Dendritic cell treated with granulocyte-macrophage colony-stimulating factor and Interleukin-4, amounts not matched to agents 40 ng/mL and 50 ng/mL, for 4 days (primary cell): ENCODE measurements at regions not wholly inside any gene's neighbourhood (a gene's known extent, or its start where the extent isn't known, plus 50 kb on each side); places are given as distances from the start of the nearest gene placed in this dataset.

Experiments used
- H3K27ac Mint-ChIP-seq: one replicate; pipeline ENCODE4 v1.8.0; 2022; ENCODE audit warnings: mild to moderate bottlenecking, mixed read lengths
- H3K27me3 Mint-ChIP-seq: one replicate; pipeline ENCODE4 v1.8.0; 2022; ENCODE audit warnings: mild to moderate bottlenecking, mixed read lengths
- H3K36me3 Mint-ChIP-seq: one replicate; pipeline ENCODE4 v1.8.0; 2022; ENCODE audit warnings: low read depth, mixed read lengths
- H3K4me1 Mint-ChIP-seq: one replicate; pipeline ENCODE4 v1.8.0; 2022; ENCODE audit warnings: low read depth, mixed read lengths
- H3K4me3 Mint-ChIP-seq: one replicate; pipeline ENCODE4 v1.8.0; 2022; ENCODE audit warnings: mild to moderate bottlenecking, moderate library complexity, mixed read lengths
- H3K9me3 Mint-ChIP-seq: one replicate; pipeline ENCODE4 v1.8.0; 2022; ENCODE audit warnings: mixed read lengths
- intact Hi-C: fragments of 100-400 bp; cut with micrococcal nuclease; formaldehyde crosslinking; loops from one replicate; pipeline ENCODE4 v1.15.0; 2022

DNA sequence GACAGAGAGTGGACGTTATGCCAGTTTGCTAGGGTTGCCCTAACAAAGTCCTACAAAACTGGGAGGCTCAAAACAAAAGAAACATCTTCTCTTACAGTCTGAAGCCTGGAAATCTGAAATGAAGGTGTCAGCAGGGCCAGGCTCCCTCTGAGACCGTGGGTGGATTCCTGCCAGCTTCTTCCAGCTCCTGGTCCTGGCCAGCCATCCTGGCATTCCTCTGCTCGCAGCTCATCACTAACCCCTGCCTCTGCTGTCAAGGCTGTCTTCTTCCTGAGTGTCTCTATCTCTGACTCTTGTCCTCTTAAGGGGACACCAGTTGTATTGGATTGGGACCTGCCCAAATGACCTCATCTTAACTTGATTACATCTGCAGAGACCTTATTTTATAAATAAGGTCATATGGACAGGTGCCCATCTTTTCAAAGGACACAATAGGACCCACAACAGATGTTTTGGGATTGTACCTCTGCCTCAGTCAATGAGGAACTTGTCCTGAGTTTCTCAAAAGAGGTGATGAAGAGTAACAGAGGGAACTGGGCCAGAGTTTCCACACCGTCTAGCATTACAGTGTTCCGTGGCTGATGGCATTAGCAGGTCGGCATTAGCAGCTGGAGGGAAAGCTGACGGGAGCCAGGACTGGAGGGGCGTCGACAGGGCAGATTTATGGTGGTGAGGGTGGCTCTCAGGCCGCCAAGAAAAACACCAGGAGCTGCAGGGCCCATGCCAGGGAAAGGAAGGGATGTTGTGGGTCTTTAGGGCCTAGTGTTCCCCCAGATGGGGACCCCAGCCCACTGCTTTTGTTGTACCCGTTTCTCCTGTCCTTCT is 157.3 kb downstream of the TBXT start:
- H3K4me3 Mint-ChIP-seq = no peak overlapping the region
- peaks cover 49% of the 10 kb centered on the region for H3K27me3 Mint-ChIP-seq
- intact Hi-C loops = no loop called here

GRCh38 chr6:166009385-166010031 is 158.1 kb downstream of the TBXT start:
- intact Hi-C loops = no loop called here
- Mint-ChIP-seq H3K4me1 (no peaks in the 10 kb centered on the region), H3K27ac (no peak overlapping the region), H3K36me3 (no peaks in the 10 kb centered on the region), H3K9me3 (no peaks in the 10 kb centered on the region), H3K4me3 (no peak overlapping the region), H3K27me3 (peaks cover 58% of the 10 kb centered on the region)

More for the DNA sequence above, 157.3 kb downstream of the TBXT start:
- H3K36me3 Mint-ChIP-seq = no peaks in the 10 kb centered on the region
- H3K4me1 Mint-ChIP-seq = no peaks in the 10 kb centered on the region
- H3K9me3 Mint-ChIP-seq = no peaks in the 10 kb centered on the region
- no peak overlapping the region for H3K27ac Mint-ChIP-seq

- Mint-ChIP-seq H3K4me1 (no peaks in the 10 kb centered on the region), H3K27me3 (peaks cover 63% of the 10 kb centered on the region), H3K4me3 (no peak overlapping the region), H3K36me3 (no peaks in the 10 kb centered on the region), H3K9me3 (no peaks in the 10 kb centered on the region), H3K27ac (no peak overlapping the region)
- intact Hi-C loops = no loop called here
Measured at GRCh38 chr6:166008441-166009369, 158.9 kb downstream of the TBXT start.

GRCh38 chr6:166007349-166008263 is 160.0 kb downstream of the TBXT start:
- Mint-ChIP-seq H3K4me3 (no peak overlapping the region), H3K27me3 (peaks cover 63% of the 10 kb centered on the region), H3K9me3 (no peaks in the 10 kb centered on the region), H3K4me1 (no peaks in the 10 kb centered on the region), H3K27ac (no peak overlapping the region), H3K36me3 (no peaks in the 10 kb centered on the region)
- intact Hi-C loops = no loop called here

DNA sequence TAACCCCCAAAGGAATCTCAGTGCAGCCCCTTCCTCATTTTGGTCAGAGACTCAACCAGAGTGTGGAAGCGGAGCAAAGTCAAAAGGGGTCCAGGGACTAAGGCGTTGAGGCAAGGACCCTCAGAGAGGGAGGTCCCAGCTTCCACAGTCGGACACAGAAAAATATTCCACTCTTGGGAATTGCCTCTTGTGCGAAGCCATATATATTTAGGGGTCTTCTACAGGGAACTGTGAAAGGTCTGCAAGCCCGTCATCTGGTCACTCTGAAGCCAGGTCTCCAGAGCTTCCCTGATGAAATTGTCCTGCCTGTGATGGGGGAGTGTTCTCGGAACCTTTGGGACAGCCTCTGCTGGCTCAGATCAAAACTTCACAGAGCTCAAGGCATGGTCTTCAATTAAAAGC is 160.8 kb downstream of the TBXT start:
- peaks cover 61% of the 10 kb centered on the region for H3K27me3 Mint-ChIP-seq
- no peak overlapping the region for H3K4me3 Mint-ChIP-seq
- no peak overlapping the region for H3K27ac Mint-ChIP-seq
- no peaks in the 10 kb centered on the region for H3K36me3 Mint-ChIP-seq
- intact Hi-C loops = no loop called here
- no peaks in the 10 kb centered on the region for H3K4me1 Mint-ChIP-seq
- no peaks in the 10 kb centered on the region for H3K9me3 Mint-ChIP-seq

DNA sequence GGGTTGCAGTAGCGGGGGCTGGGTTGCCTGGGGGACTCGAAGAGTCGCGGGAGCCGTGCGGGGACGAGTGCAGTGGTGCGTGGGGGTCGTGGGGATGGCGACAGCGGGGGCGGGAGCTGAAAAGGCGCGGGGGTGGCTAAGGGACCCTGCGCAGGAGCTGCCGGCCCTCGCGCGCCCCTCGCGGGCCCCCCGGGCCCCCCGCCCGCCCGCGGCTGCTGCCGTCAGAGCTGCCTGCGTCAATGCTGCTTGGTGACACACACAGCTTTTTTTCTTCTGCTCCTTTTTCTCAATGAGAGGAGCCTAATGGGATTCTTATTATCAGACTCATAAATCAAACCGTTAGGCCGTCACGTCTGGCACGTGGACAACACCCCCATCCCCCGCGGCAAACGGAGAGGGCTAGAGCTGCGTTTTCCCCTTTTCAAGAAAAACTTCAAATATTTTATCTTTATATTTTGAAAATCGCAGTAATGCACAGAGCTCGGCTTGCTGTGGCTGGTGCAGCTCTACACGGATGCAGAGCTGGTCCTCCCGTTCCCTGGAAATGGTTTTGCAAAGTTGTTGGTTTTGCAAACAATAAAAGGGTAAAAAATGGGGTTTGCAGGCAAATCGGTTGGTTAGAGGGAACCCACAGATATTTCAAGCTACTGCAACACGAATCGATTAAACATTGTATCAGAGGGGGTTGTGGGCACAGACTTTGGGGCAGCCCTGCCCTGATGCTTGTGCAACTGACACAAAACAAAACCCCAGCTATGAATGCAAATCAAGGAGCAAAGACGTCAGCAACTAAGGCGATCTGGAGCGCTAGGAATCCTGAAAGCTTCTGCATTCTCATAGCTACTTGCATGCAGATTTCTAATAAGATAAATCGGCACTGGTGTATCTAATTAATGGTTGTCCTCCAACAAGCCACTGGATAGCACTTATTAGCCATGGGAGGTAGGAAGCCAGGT is 161.4 kb downstream of the TBXT start:
- H3K27ac Mint-ChIP-seq = no peak overlapping the region
- H3K27me3 Mint-ChIP-seq = peaks cover 64% of the 10 kb centered on the region
- H3K36me3 Mint-ChIP-seq = no peaks in the 10 kb centered on the region
- intact Hi-C loops = no loop called here
- no peak overlapping the region for H3K4me3 Mint-ChIP-seq
- H3K4me1 Mint-ChIP-seq = no peaks in the 10 kb centered on the region
- H3K9me3 Mint-ChIP-seq = no peaks in the 10 kb centered on the region

DNA sequence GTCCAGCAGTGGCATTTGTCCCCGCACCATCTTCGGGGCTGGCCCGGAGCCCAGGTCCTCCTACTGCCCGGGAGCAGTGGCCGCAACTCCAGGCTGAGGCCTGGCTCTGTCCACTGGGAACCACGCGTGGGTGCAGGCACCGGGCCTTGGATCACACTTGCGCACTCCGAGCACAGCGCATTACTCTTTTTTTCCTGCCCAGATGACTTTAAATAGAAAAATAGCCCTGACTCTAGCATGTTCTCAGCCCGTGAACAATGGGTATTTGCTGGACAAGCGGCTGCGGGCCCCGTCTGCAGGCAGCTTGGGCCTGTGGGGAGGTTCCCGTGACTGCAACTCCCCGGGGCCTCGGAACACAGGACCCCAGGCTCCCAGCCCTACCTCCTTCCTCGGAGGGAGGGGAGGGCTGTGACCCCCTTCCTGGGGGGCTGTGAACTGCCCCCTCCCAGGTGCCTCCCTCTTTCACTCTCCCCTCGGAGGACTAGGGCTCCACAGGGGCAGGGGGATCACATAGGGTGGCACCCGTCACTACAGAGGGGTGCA is 162.2 kb downstream of the TBXT start:
- Mint-ChIP-seq H3K27ac (no peak overlapping the region), H3K36me3 (no peaks in the 10 kb centered on the region), H3K27me3 (peaks cover 62% of the 10 kb centered on the region), H3K9me3 (no peaks in the 10 kb centered on the region), H3K4me1 (no peaks in the 10 kb centered on the region), H3K4me3 (no peak overlapping the region)
- intact Hi-C loops = no loop called here

GRCh38 chr6:166004876-166005275 is 162.8 kb downstream of the TBXT start:
- H3K9me3 Mint-ChIP-seq = no peaks in the 10 kb centered on the region
- H3K27me3 Mint-ChIP-seq = peaks cover 56% of the 10 kb centered on the region
- H3K36me3 Mint-ChIP-seq = no peaks in the 10 kb centered on the region
- H3K4me3 Mint-ChIP-seq = no peak overlapping the region
- H3K4me1 Mint-ChIP-seq = no peaks in the 10 kb centered on the region
- H3K27ac Mint-ChIP-seq = no peak overlapping the region
- intact Hi-C loops = no loop called here

DNA sequence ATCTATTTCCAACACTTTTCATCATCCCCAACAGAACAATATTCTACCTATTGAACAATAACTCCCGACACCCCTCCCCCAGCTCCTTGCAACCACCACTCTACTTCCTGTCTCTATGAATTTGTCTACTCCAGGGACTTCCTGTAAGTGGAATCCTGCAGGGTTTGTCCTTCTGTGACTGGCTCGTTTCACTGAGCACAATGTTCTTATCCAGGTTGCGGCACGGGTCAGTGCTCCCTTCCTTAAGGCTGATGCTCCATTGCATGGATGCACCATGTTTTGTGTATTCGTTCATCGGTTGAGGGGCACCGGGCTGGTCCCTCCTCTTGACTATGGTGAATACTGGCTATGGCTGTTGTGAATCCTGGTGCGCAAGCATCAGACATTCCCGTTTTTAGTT is 163.2 kb downstream of the TBXT start:
- Mint-ChIP-seq H3K27me3 (peaks cover 52% of the 10 kb centered on the region), H3K27ac (no peak overlapping the region), H3K9me3 (no peaks in the 10 kb centered on the region), H3K36me3 (no peaks in the 10 kb centered on the region), H3K4me3 (no peak overlapping the region), H3K4me1 (no peaks in the 10 kb centered on the region)
- intact Hi-C loops = no loop called here

GRCh38 chr6:166003569-166003968 is 164.1 kb downstream of the TBXT start:
- no peak overlapping the region for H3K27ac Mint-ChIP-seq
- H3K27me3 Mint-ChIP-seq = peaks cover 45% of the 10 kb centered on the region
- intact Hi-C loops = no loop called here
- no peak overlapping the region for H3K4me3 Mint-ChIP-seq
- no peaks in the 10 kb centered on the region for H3K36me3 Mint-ChIP-seq
- no peaks in the 10 kb centered on the region for H3K4me1 Mint-ChIP-seq
- no peaks in the 10 kb centered on the region for H3K9me3 Mint-ChIP-seq

DNA sequence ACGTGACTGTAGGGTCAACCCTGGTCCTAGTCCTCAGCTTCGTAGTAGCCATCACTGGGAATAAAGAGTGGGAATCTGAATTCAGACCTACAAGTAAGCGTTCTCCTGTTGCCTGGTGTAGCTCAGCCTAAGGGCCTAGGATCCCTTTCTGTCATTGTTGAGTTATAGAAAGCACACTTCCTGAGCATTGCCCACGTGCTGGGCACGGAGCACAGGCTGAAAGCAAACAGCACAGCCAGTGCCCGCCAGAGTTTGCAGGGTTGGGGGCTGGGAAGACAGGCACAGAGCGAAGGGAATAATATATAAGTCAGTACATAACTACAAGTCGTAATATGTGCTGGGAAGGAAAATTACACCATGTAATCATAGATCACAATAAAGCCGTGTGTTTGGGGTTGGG is 166.3 kb downstream of the TBXT start:
- no peaks in the 10 kb centered on the region for H3K9me3 Mint-ChIP-seq
- no peak overlapping the region for H3K27ac Mint-ChIP-seq
- H3K36me3 Mint-ChIP-seq = no peaks in the 10 kb centered on the region
- H3K4me1 Mint-ChIP-seq = no peaks in the 10 kb centered on the region
- no peak overlapping the region for H3K4me3 Mint-ChIP-seq
- intact Hi-C loops = no loop called here
- H3K27me3 Mint-ChIP-seq = peaks cover 24% of the 10 kb centered on the region

DNA sequence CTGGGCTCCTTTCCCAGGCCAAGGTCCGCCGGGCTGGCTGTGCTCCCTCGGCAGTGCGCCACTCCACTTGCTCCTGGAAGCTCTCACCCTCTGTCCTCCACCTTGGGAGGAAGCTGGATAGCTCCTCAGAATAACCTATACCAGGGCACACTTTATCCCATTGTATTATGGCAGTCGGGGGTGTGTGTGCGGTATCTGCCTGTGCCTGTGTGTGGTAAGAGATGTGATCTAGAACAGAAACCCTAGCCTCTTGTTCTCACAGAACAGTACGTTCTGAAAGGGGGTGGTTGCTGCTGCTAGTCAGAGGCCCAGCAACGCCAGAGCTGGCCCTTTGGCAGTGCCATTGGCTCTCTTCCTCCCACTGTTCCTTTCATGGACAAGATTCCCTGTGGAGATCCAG is 168.4 kb downstream of the TBXT start:
- intact Hi-C loops = no loop called here
- no peak overlapping the region for H3K27ac Mint-ChIP-seq
- no peaks in the 10 kb centered on the region for H3K36me3 Mint-ChIP-seq
- no peaks in the 10 kb centered on the region for H3K9me3 Mint-ChIP-seq
- no peak overlapping the region for H3K4me3 Mint-ChIP-seq
- no peaks in the 10 kb centered on the region for H3K4me1 Mint-ChIP-seq
- H3K27me3 Mint-ChIP-seq = peaks cover 5% of the 10 kb centered on the region
